Keratinocyte (primary cell): ENCODE measurements at regions not wholly inside any gene's neighbourhood (a gene's known extent, or its start where the extent isn't known, plus 50 kb on each side); places are given as distances from the start of the nearest gene placed in this dataset.

Experiments
- CTCF ChIP-seq, 3 experiments: IDR thresholded peaks in 1 of 3; conservative IDR thresholded peaks in 1 of 3; optimal IDR thresholded peaks in 1 of 3; 2 replicates in 2 of 3; 3 replicates in 1 of 3; pipeline versions ENCODE3 to v1.5.1; 2011; ENCODE audit warnings: low read length in 3 of 3, mild to moderate bottlenecking in 3 of 3, moderate library complexity in 2 of 3, control low read depth in 1 of 3, inconsistent platforms in 1 of 3; ENCODE audit not compliant: insufficient read depth in 2 of 3; ENCODE audit errors: extremely low read depth in 1 of 3
- EZH2 ChIP-seq: IDR thresholded peaks from one replicate; pipeline ENCODE4 v1.6.1; 2012; ENCODE audit warnings: inconsistent platforms, mild to moderate bottlenecking, low read length, moderate library complexity

DNA sequence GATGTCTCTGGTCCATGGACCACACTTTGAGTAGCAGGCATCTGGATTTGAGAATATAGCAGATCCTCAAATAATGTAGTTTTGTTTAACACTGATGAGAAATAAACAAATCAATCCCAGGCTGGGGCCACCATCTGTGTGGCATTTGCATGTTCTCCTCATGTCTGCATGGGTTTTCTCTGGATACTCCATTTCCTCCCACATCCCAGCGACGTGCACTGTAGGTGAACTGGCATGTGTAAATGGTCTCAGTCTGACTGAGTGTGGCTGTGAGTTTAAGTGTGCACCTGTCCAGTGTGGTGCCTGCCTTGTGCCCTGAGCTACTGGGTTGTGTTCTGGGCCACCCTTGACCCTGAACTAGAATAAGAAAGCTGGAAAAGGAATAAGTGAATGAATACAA lies 66.3 kb upstream of the NANOGP8 start:
- TF ChIP-seq CTCF (optimal IDR thresholded peaks at IDR 0.05 in 1 of 3, IDR thresholded peaks at IDR 0.05 in 1 of 3, conservative IDR thresholded peaks at IDR 0.05 in 1 of 3; ENCODE audit: extremely low read depth in 1 of 3, insufficient read depth in 2 of 3, low read length in 3 of 3) (no peak), EZH2 (no peak)
